ENCODE measurements at regions not wholly inside any gene's neighbourhood (a gene's known extent, or its start where the extent isn't known, plus 50 kb on each side); places are given as distances from the start of the nearest gene placed in this dataset.

GRCh38 chr19:30229525-30230174 is 142.5 kb upstream of the ZNF536 start:
- no peak for TF ChIP-seq CTCF (conservative IDR thresholded peaks at IDR 0.05; ENCODE audit: low read depth, low read length)
- TF ChIP-seq EZH2 (IDR thresholded peaks at IDR 0.05; ENCODE audit: borderline replicate concordance, low read depth, low read length, poor library complexity, severe bottlenecking): no peak
